ENCODE measurements at regions not wholly inside any gene's neighbourhood (a gene's known extent, or its start where the extent isn't known, plus 50 kb on each side); places are given as distances from the start of the nearest gene placed in this dataset.

DNA sequence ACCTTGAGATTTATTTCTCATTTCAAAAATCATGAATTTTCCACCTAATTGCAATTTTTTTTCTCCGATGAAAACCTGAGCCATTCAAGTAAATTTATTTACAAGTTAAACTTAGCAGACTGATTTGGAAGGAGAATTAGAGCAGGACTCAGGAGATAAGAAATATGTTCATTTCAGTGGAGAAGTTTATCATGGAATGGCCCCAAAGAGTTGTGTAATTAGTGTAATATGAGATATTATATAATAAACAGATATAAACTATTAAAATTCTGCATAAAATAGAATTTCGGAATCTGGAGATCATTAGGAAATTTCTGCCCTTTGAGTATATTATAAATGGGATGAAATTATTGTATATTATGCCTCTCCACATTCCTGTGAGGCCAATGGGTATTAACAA, 596.8 kb downstream of the QKI start:
- no peak for TF ChIP-seq POLR2AphosphoS5 (IDR thresholded peaks at IDR 0.05)
- no peak for TF ChIP-seq EP300 (IDR thresholded peaks at IDR 0.05; ENCODE audit: low read depth)
- TF ChIP-seq, protein P1, sequence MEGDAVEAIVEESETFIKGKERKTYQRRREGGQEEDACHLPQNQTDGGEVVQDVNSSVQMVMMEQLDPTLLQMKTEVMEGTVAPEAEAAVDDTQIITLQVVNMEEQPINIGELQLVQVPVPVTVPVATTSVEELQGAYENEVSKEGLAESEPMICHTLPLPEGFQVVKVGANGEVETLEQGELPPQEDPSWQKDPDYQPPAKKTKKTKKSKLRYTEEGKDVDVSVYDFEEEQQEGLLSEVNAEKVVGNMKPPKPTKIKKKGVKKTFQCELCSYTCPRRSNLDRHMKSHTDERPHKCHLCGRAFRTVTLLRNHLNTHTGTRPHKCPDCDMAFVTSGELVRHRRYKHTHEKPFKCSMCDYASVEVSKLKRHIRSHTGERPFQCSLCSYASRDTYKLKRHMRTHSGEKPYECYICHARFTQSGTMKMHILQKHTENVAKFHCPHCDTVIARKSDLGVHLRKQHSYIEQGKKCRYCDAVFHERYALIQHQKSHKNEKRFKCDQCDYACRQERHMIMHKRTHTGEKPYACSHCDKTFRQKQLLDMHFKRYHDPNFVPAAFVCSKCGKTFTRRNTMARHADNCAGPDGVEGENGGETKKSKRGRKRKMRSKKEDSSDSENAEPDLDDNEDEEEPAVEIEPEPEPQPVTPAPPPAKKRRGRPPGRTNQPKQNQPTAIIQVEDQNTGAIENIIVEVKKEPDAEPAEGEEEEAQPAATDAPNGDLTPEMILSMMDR (IDR thresholded peaks at IDR 0.05) = no peak
- no peak for TF ChIP-seq POLR2A (IDR thresholded peaks at IDR 0.05)
- Histone ChIP-seq H3K27ac (no peak overlapping the region), H3K4me1 (no peaks in the 10 kb centered on the region), H3K4me3 (no peak overlapping the region), H3K36me3 (no peaks in the 10 kb centered on the region), H3K9me3 (no peaks in the 10 kb centered on the region), H3K27me3 (no peaks in the 10 kb centered on the region)
- WGBS, 2 donors (ENCODE audit: low coverage in 1 of 2) = 80 to 88% methylated on average over 2 of the region's 2 CpGs
- DNase-seq = no peak
- in situ Hi-C loops (cut with MboI; ENCODE audit: low pct_ligation_motif_present in 1 of 4, low pct_unique_long_range_greater_than_20kb in 1 of 4, low sequenced_read_pairs in 3 of 4) (no loop called here), intact Hi-C loops (cut with DNase I; ENCODE audit: low total_unique reads) (no loop called here)

DNA sequence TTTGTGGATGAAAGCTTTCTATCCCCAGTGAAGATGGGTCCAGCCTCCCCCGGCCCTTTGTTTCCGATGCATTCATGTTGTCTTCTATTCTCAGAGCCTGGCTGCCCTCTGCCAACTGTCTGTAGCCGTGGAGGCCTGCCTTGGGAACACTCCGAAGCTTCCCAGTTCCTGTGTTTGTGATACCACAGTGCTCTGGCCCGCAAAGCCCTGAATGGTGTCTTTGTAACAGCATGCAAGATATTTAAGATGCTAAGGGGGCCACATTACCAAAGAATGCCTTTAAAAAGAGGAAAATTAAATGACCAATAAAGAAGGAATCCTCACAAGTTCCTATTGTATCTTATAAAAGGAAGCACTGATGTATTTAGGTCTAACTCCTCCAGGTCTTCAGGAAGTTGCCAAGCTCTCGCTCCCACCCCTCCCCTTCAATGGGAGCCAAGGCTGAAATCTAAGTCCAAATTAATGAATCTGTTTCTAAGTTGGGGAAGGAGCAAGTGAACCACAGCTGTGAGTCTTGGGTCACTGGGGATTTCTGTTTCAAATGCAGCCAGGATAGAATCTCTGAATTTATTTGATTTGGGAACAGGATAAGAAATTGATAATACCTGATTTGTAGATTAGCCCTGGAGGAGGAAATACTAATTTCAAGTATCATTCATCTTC, 596.1 kb downstream of the QKI start:
- H3K9me3 ChIP-seq = no peaks in the 10 kb centered on the region
- no peak for DNase-seq
- no peaks in the 10 kb centered on the region for H3K27me3 ChIP-seq
- no peaks in the 10 kb centered on the region for H3K36me3 ChIP-seq
- H3K4me1 ChIP-seq = no peaks in the 10 kb centered on the region
- in situ Hi-C loops (cut with MboI; ENCODE audit: low pct_ligation_motif_present in 1 of 4, low pct_unique_long_range_greater_than_20kb in 1 of 4, low sequenced_read_pairs in 3 of 4) (no loop called here), intact Hi-C loops (cut with DNase I; ENCODE audit: low total_unique reads) (no loop called here)
- TF ChIP-seq, protein P1 (IDR thresholded peaks at IDR 0.05) = no peak
- no peak for TF ChIP-seq POLR2A (IDR thresholded peaks at IDR 0.05)
- no peak for TF ChIP-seq POLR2AphosphoS5 (IDR thresholded peaks at IDR 0.05)
- TF ChIP-seq EP300 (IDR thresholded peaks at IDR 0.05; ENCODE audit: low read depth) = no peak
- WGBS, 2 donors (ENCODE audit: low coverage in 1 of 2) = 63 to 70% methylated on average over 6 of the region's 6 CpGs
- no peak overlapping the region for H3K4me3 ChIP-seq
- no peak overlapping the region for H3K27ac ChIP-seq

DNA sequence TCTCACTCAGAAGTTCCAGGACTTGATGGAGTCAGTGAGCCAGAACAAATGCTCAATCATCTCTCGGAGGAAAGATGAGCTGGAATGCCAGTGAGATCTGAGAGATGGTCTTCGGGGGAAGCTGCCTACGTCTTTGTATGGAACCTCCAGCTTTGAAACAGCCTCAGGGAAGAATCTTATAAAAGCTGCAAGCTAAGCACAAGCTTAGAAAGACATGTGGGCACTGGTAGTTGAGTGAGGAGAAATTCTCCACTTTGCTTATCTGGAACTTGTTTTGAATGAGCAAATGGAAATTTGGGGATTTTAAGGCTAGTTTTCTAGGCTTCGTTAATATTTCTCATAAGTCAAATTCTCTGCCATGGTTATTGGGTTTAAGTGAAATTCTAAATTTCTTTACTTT, 594.4 kb downstream of the QKI start:
- in situ Hi-C loops (cut with MboI; ENCODE audit: low pct_ligation_motif_present in 1 of 4, low pct_unique_long_range_greater_than_20kb in 1 of 4, low sequenced_read_pairs in 3 of 4) = no loop called here
- Histone ChIP-seq H3K4me3 (no peak overlapping the region), H3K36me3 (no peaks in the 10 kb centered on the region), H3K9me3 (no peaks in the 10 kb centered on the region), H3K4me1 (no peaks in the 10 kb centered on the region), H3K27ac (no peak overlapping the region), H3K27me3 (no peaks in the 10 kb centered on the region)
- intact Hi-C loops (cut with DNase I; ENCODE audit: low total_unique reads) = no loop called here
- no peak for DNase-seq
- no peak for TF ChIP-seq POLR2AphosphoS5 (IDR thresholded peaks at IDR 0.05)
- TF ChIP-seq, protein P1 (IDR thresholded peaks at IDR 0.05) = no peak
- no peak for TF ChIP-seq POLR2A (IDR thresholded peaks at IDR 0.05)
- TF ChIP-seq EP300 (IDR thresholded peaks at IDR 0.05; ENCODE audit: low read depth) = no peak
- 81 to 90% methylated on average over 1 to 4 of the region's 4 CpGs for WGBS, 2 donors (ENCODE audit: low coverage in 1 of 2)

DNA sequence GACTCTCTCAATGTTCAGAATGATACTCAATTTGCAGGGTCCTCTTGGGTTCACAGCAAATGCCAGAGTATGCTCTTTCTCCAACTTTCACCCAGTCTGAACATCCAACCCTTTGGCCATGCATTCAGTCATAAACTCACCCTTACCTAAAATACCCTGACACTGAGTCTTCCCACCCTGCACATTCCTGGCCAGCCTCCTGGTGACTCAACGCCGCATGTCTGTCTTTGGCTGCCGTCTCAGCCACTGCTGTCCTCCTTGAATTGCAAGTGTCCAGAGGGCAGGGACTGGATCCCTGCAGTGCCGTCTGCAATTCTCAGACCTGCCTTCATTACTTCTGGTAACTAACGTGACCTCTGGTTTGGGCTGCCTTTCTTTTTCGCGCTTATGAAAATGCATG, 593.4 kb downstream of the QKI start:
- no peaks in the 10 kb centered on the region for H3K4me1 ChIP-seq
- no peaks in the 10 kb centered on the region for H3K27me3 ChIP-seq
- no peak overlapping the region for H3K27ac ChIP-seq
- no peak overlapping the region for H3K4me3 ChIP-seq
- no peak for DNase-seq
- no peaks in the 10 kb centered on the region for H3K9me3 ChIP-seq
- TF ChIP-seq, protein P1 (IDR thresholded peaks at IDR 0.05) = no peak
- TF ChIP-seq POLR2A (IDR thresholded peaks at IDR 0.05) (no peak), EP300 (IDR thresholded peaks at IDR 0.05; ENCODE audit: low read depth) (no peak), POLR2AphosphoS5 (IDR thresholded peaks at IDR 0.05) (no peak)
- in situ Hi-C loops (cut with MboI; ENCODE audit: low pct_ligation_motif_present in 1 of 4, low pct_unique_long_range_greater_than_20kb in 1 of 4, low sequenced_read_pairs in 3 of 4) = no loop called here
- H3K36me3 ChIP-seq = no peaks in the 10 kb centered on the region
- intact Hi-C loops (cut with DNase I; ENCODE audit: low total_unique reads) = no loop called here
- 87 to 96% methylated on average over 3 to 7 of the region's 7 CpGs for WGBS, 2 donors (ENCODE audit: low coverage in 1 of 2)
